MCF 10A (cell line): ENCODE measurements at regions not wholly inside any gene's neighbourhood (a gene's known extent, or its start where the extent isn't known, plus 50 kb on each side); places are given as distances from the start of the nearest gene placed in this dataset.
"Not testable (repeated sequence)": the region's sequence is repeated elsewhere in the genome, so short reads cannot be mapped to it uniquely, and the experiment has no call there.

Experiments
- BruUV-seq: library from RNA; stranded (reverse); fragments of 400-500 nt; replicated peaks from 2 replicates; lab custom pipeline; 2021; lab: Mats Ljungman, UMichigan
- CTCF ChIA-PET: fragments of 300-600 bp; sonication (Branson Sonifier 250); formaldehyde crosslinking; extraction: SDS; loops from one replicate; lab custom pipeline; 2021; ENCODE audit warnings: antibody characterized with exemption, inconsistent platforms; lab: Yijun Ruan, JAX
- POLR2A ChIA-PET: fragments of 300-600, 350-650 bp; sonication (Branson Sonifier 250); formaldehyde crosslinking; extraction: SDS; loops from one replicate; lab custom pipeline; 2020; ENCODE audit warnings: antibody characterized with exemption, inconsistent platforms; lab: Yijun Ruan, JAX
- DNase-seq: peaks from one replicate; pipeline ENCODE4 v3.0.0-alpha.2; 2018; ENCODE audit not compliant: unreplicated experiment
- H3K27ac Mint-ChIP-seq: one replicate; pipeline ENCODE4 v1.8.0; 2022; ENCODE audit warnings: mild to moderate bottlenecking, low read depth, mixed read lengths; ENCODE audit not compliant: unreplicated experiment
- H3K27me3 Mint-ChIP-seq: one replicate; pipeline ENCODE4 v1.8.0; 2022; ENCODE audit warnings: mixed read lengths; ENCODE audit not compliant: insufficient read depth, unreplicated experiment
- H3K36me3 Mint-ChIP-seq: one replicate; pipeline ENCODE4 v1.8.0; 2022; ENCODE audit warnings: mild to moderate bottlenecking, moderate library complexity, mixed read lengths; ENCODE audit not compliant: insufficient read depth, unreplicated experiment
- H3K4me1 Mint-ChIP-seq: one replicate; pipeline ENCODE4 v1.8.0; 2022; ENCODE audit warnings: mixed read lengths; ENCODE audit not compliant: insufficient read depth, unreplicated experiment
- H3K4me3 Mint-ChIP-seq: one replicate; pipeline ENCODE4 v1.8.0; 2022; ENCODE audit warnings: mild to moderate bottlenecking, moderate library complexity, mixed read lengths; ENCODE audit not compliant: unreplicated experiment
- H3K9me3 Mint-ChIP-seq: one replicate; pipeline ENCODE4 v1.8.0; 2022; ENCODE audit warnings: mixed read lengths; ENCODE audit not compliant: unreplicated experiment
- CTCF ChIP-seq: fragments of 200-600 bp; IDR thresholded peaks from one replicate; pipeline ENCODE4 v1.8.0; 2022; ENCODE audit warnings: antibody characterized with exemption, mild to moderate bottlenecking; ENCODE audit not compliant: unreplicated experiment
- intact Hi-C: fragments of 100-400 bp; cut with micrococcal nuclease; formaldehyde crosslinking; loops from 2 replicates; pipeline ENCODE4 v1.14.1; 2022

DNA sequence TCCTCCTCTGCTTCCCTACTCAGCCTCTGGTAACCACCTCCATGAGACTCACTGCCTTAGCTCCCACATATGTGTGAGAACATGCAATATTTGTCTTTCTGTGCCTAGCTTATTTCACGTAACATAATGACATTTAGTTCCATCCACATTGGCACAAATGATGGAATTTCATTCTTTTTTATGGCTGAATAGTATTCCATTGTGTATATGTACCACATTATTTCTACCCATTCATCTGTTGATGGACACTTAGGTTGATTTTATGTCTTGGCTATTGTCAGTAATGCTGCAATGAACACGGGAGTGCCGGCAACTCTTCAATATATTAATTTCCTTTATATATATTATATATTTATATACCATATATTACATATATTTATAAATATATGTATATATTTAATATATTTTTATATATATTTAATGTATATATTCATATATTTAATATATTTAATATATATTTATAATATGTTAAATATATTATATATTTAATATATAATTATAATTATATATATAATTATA, 1046.9 kb downstream of the DNAJB9 start:
- H3K27ac Mint-ChIP-seq: no peak overlapping the region
- ChIA-PET CTCF (no interaction called here), POLR2A (no interaction called here)
- peaks cover 6% of the 10 kb centered on the region for H3K9me3 Mint-ChIP-seq
- H3K27me3 Mint-ChIP-seq: peaks cover 9% of the 10 kb centered on the region
- DNase-seq: no peak
- no peaks in the 10 kb centered on the region for H3K4me1 Mint-ChIP-seq
- intact Hi-C loops: no loop called here
- no peak overlapping the region for H3K4me3 Mint-ChIP-seq
- TF ChIP-seq CTCF: no peak
- no TSS peak for BruUV-seq
- H3K36me3 Mint-ChIP-seq: no peaks in the 10 kb centered on the region

DNA sequence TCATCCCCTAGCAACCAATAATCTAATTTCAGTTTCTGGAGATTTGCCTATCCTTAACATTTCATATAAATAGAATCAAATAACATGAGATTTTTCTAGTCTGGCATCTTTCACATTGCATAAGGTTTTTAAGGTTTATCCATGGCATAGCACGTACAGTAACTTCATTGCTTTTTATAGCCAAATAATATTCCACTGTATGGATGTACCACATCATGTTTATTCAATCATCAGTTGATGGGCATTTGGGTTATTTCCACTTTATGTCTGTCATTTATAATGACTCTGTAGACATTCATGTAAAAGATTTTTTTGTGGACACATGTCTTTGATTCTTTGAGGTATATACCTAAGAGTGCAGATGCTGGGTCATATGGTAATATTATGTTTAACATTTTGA, 1052.6 kb downstream of the DNAJB9 start:
- no peak for TF ChIP-seq CTCF
- ChIA-PET POLR2A (no interaction called here), CTCF (no interaction called here)
- H3K36me3 Mint-ChIP-seq: no peaks in the 10 kb centered on the region
- H3K4me1 Mint-ChIP-seq: peaks cover 6% of the 10 kb centered on the region
- H3K27me3 Mint-ChIP-seq: peaks cover 7% of the 10 kb centered on the region
- no peak overlapping the region for H3K27ac Mint-ChIP-seq
- no peak for DNase-seq
- BruUV-seq: no TSS peak
- H3K9me3 Mint-ChIP-seq: no peaks in the 10 kb centered on the region
- intact Hi-C loops: no loop called here
- H3K4me3 Mint-ChIP-seq: no peak overlapping the region

DNA sequence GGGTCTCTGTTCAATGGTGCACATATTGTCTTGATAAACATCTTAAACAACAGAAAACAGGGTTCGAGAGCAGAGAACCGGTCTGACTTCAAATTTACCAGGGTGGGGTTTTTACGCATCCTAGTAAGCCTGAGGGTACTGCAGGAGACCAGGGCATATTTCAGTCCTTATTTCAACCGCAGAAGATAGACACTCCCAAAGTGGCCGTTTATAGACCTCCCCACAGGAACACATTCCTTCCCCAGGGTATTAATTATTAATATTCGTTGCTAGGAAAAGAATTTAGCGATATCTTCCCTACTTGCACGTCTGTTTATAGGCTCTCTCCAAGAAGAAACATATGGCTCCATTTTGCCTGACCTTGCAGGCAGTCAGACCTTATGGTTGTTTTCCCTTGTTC, 1063.2 kb downstream of the DNAJB9 start:
- H3K9me3 Mint-ChIP-seq, intact Hi-C loops, H3K27me3 Mint-ChIP-seq: not testable (repeated sequence)

GRCh38 chr7:109635374-109635773, 1065.7 kb downstream of the DNAJB9 start:
- Mint-ChIP-seq H3K27ac (no peak overlapping the region), H3K9me3 (no peaks in the 10 kb centered on the region), H3K27me3 (no peaks in the 10 kb centered on the region), H3K36me3 (no peaks in the 10 kb centered on the region), H3K4me1 (no peaks in the 10 kb centered on the region), H3K4me3 (no peak overlapping the region)
- intact Hi-C loops: no loop called here
- no TSS peak for BruUV-seq
- CTCF ChIA-PET: no interaction called here
- POLR2A ChIA-PET: no interaction called here
- TF ChIP-seq CTCF: no peak
- no peak for DNase-seq

More for the DNA sequence above, 1063.2 kb downstream of the DNAJB9 start:
- H3K27ac Mint-ChIP-seq, BruUV-seq, POLR2A ChIA-PET, H3K4me3 Mint-ChIP-seq, DNase-seq, H3K4me1 Mint-ChIP-seq, CTCF ChIA-PET, H3K36me3 Mint-ChIP-seq: not testable (repeated sequence)
